GM13976 (cell line): ENCODE measurements at regions not wholly inside any gene's neighbourhood (a gene's known extent, or its start where the extent isn't known, plus 50 kb on each side); places are given as distances from the start of the nearest gene placed in this dataset.

ENCODE experiments used
- DNase-seq: peaks from one replicate; pipeline ENCODE4 v3.0.0; 2012; ENCODE audit warnings: low spot score
- in situ Hi-C: fragments of 300-500 bp; cut with MboI; formaldehyde crosslinking; loops from one replicate; pipeline ENCODE4 v1.12.0; 2022; ENCODE audit warnings: low sequenced_read_pairs, mixed read lengths, inconsistent platforms; ENCODE audit not compliant: unreplicated experiment
- TF ChIP-seq, protein P1 (sequence below): IDR thresholded peaks from 2 replicates; pipeline ENCODE4 v1.5.1; 2012; ENCODE audit warnings: borderline replicate concordance, mild to moderate bottlenecking; ENCODE audit not compliant: insufficient read depth; ENCODE audit errors: extremely low read depth, missing control alignments, control extremely low read depth

- in situ Hi-C loops, result no loop called here
- DNase-seq, result no peak
- TF ChIP-seq, protein P1, sequence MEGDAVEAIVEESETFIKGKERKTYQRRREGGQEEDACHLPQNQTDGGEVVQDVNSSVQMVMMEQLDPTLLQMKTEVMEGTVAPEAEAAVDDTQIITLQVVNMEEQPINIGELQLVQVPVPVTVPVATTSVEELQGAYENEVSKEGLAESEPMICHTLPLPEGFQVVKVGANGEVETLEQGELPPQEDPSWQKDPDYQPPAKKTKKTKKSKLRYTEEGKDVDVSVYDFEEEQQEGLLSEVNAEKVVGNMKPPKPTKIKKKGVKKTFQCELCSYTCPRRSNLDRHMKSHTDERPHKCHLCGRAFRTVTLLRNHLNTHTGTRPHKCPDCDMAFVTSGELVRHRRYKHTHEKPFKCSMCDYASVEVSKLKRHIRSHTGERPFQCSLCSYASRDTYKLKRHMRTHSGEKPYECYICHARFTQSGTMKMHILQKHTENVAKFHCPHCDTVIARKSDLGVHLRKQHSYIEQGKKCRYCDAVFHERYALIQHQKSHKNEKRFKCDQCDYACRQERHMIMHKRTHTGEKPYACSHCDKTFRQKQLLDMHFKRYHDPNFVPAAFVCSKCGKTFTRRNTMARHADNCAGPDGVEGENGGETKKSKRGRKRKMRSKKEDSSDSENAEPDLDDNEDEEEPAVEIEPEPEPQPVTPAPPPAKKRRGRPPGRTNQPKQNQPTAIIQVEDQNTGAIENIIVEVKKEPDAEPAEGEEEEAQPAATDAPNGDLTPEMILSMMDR, result no peak
These were observed 362.3 kb upstream of the RGMA start for GRCh38 chr15:93451265-93451664.

GRCh38 chr15:93449798-93450197 lies 360.8 kb upstream of the RGMA start:
- in situ Hi-C loops, result no loop called here
- DNase-seq, result no peak
- TF ChIP-seq, protein P1, result no peak

DNA sequence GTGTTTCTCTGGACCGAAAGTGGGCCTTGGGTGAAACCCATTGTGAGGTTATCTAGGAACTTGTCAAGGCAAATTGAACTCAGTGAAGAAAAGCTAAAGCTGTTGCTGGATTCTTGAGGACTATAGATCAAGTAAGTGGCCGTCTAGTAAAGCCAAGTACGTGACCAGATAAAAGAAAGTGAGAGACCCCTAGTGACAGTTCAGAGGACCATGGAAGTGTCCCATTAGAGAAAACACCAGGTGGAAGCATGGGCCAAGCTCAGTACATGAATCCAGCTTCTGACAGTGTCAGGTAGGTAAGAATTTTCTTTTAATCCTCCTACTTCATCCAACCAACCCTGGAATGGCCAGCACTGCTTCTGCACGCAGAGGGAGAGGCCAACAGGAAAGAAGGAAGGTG lies 349.3 kb upstream of the RGMA start:
- DNase-seq, result no peak
- in situ Hi-C loops, result no loop called here
- TF ChIP-seq, protein P1, result no peak

DNA sequence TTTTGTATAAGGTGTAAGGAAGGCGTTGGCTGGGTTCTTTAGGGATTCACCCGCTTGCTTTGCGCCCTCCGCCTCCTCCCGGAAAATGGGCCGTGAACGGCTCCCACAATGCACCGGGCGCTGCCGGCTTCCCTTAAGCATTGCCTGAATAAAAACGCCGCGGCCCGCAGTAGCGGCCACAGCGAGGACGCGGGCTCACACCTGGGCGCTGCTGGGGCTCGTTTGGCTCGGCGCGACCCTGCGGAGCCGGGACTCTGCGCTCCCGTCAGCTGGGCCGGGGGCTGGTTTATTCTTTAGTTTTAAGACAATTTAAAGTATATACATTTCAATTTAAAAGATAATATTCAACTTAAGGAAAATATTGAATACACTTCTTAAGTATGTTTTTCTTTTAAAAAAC lies 343.5 kb upstream of the RGMA start:
- no peak for DNase-seq
- TF ChIP-seq, protein P1, result no peak
- in situ Hi-C loops, result no loop called here

GRCh38 chr15:93428807-93429351 lies 339.9 kb upstream of the RGMA start:
- in situ Hi-C loops, result no loop called here
- DNase-seq, result no peak
- TF ChIP-seq, protein P1, result no peak

- in situ Hi-C loops, result no loop called here
- DNase-seq, result no peak
- TF ChIP-seq, protein P1, result no peak
These were observed 339.1 kb upstream of the RGMA start for GRCh38 chr15:93428150-93428549.

DNA sequence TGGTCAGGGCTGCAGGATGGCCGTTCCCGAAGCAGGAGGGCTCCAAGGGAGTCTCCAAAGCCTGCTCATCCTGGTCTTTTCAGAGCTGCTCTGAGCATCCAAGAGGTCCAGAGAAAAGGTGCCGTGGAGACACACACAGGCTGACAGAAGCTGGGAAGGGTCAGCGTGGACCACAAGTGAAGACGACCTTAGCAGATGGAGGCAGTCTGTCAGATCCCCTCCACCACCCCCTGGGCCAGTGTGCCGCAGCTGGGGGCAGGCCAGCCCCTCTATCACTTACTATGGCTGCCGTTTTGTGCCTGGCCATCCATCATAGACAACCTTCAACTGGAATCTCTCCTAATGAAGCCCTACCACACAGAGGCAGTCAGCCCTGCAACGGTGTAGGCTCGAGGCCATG lies 335.1 kb upstream of the RGMA start:
- in situ Hi-C loops, result no loop called here
- TF ChIP-seq, protein P1, result no peak
- no peak for DNase-seq
